Effector memory CD8-positive, alpha-beta T cell (primary cell): ENCODE measurements at regions not wholly inside any gene's neighbourhood (a gene's known extent, or its start where the extent isn't known, plus 50 kb on each side); places are given as distances from the start of the nearest gene placed in this dataset.

Experiments used
- ATAC-seq: fragments of 150-1000 bp; cut with Tn5 transposase; replicated peaks from 2 replicates; pipeline ENCODE4 v1.10.0; 2021; ENCODE audit warnings: mild to moderate bottlenecking, moderate library complexity
- DNase-seq, 3 experiments: peaks; one replicate each; pipeline ENCODE4 v3.0.0; 2021
- H3K27ac Mint-ChIP-seq, 2 donors: one replicate each; pipeline ENCODE4 v1.8.0; 2022; ENCODE audit warnings: mild to moderate bottlenecking in 2 of 2, mixed read lengths in 2 of 2, moderate library complexity in 2 of 2
- H3K27me3 Mint-ChIP-seq, 2 donors: one replicate each; pipeline ENCODE4 v1.8.0; 2022; ENCODE audit warnings: mixed read lengths in 2 of 2
- H3K36me3 Mint-ChIP-seq: one replicate; pipeline ENCODE4 v1.8.0; 2022; ENCODE audit warnings: mild to moderate bottlenecking, moderate library complexity, mixed read lengths; ENCODE audit not compliant: insufficient read depth
- H3K4me1 Mint-ChIP-seq, 2 donors: one replicate each; pipeline ENCODE4 v1.8.0; 2022; ENCODE audit warnings: low read depth in 2 of 2, mixed read lengths in 2 of 2
- H3K4me3 Mint-ChIP-seq, 2 donors: one replicate each; pipeline ENCODE4 v1.8.0; 2022; ENCODE audit warnings: mild to moderate bottlenecking in 2 of 2, mixed read lengths in 2 of 2, moderate library complexity in 2 of 2
- H3K9me3 Mint-ChIP-seq, 2 donors: one replicate each; pipeline ENCODE4 v1.8.0; 2022; ENCODE audit warnings: mixed read lengths in 2 of 2

- no peak overlapping the region for H3K27ac Mint-ChIP-seq
- DNase-seq (no peak), ATAC-seq (no peak)
- no peaks in the 10 kb centered on the region for H3K36me3 Mint-ChIP-seq
- H3K27me3 Mint-ChIP-seq, result peaks cover 5 to 33% of the 10 kb centered on the region in 2 donors
- peaks cover 4 to 9% of the 10 kb centered on the region in 2 donors for H3K4me1 Mint-ChIP-seq
- no peak overlapping the region for H3K4me3 Mint-ChIP-seq
- no peaks in the 10 kb centered on the region for H3K9me3 Mint-ChIP-seq
These were observed 216.3 kb upstream of the TLE3 start for GRCh38 chr15:70314018-70314354.

GRCh38 chr15:70313099-70314017 is 215.6 kb upstream of the TLE3 start:
- Mint-ChIP-seq H3K4me1 (peaks cover 9 to 15% of the 10 kb centered on the region in 2 donors), H3K36me3 (no peaks in the 10 kb centered on the region), H3K27ac (no peak overlapping the region), H3K27me3 (peaks cover 12 to 35% of the 10 kb centered on the region in 2 donors), H3K4me3 (no peak overlapping the region), H3K9me3 (no peaks in the 10 kb centered on the region)
- DNase-seq, result no peak
- ATAC-seq, result no peak

DNA sequence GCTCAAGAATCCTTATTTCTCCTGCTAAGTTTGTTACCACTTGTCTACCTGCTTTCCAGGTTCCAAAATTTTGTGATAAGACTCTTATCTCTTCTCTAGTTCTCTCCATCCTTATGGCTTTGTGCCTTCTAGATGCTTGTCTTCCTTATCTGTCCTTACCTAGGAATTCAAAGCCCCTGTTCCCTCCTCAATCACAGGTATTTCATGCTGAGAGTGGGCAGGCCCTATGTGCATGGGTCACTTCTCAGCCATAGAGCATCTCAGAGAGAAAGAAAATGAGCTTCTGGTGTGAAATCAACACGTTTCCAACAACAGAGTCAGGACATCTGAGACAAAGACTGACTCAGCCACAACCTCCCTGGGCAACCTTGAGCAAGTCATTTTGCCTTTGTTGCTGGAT is 214.1 kb upstream of the TLE3 start:
- ATAC-seq, result no peak
- Mint-ChIP-seq H3K27me3 (peaks cover 19 to 26% of the 10 kb centered on the region in 2 donors), H3K4me1 (peaks cover 13 to 20% of the 10 kb centered on the region in 2 donors), H3K4me3 (no peak overlapping the region), H3K9me3 (no peaks in the 10 kb centered on the region), H3K36me3 (no peaks in the 10 kb centered on the region), H3K27ac (no peak overlapping the region)
- no peak for DNase-seq

GRCh38 chr15:70309716-70310115 is 212.0 kb upstream of the TLE3 start:
- no peaks in the 10 kb centered on the region for H3K9me3 Mint-ChIP-seq
- no peaks in the 10 kb centered on the region for H3K36me3 Mint-ChIP-seq
- H3K4me1 Mint-ChIP-seq, result peaks cover 13 to 20% of the 10 kb centered on the region in 2 donors
- DNase-seq (no peak), ATAC-seq (peak; percentile 29)
- no peak overlapping the region for H3K4me3 Mint-ChIP-seq
- H3K27me3 Mint-ChIP-seq, result peaks cover 18 to 21% of the 10 kb centered on the region in 2 donors
- H3K27ac Mint-ChIP-seq, result no peak overlapping the region

- H3K9me3 Mint-ChIP-seq, result no peaks in the 10 kb centered on the region
- peak overlapping the region in 1 of 2 donors; percentile 5 for H3K27ac Mint-ChIP-seq
- peaks cover 13 to 20% of the 10 kb centered on the region in 2 donors for H3K4me1 Mint-ChIP-seq
- peaks cover 18 to 21% of the 10 kb centered on the region in 2 donors for H3K27me3 Mint-ChIP-seq
- peak overlapping the region; percentile 15 to 25 for H3K4me3 Mint-ChIP-seq
- DNase-seq (no peak), ATAC-seq (peak; percentile 8)
- H3K36me3 Mint-ChIP-seq, result no peaks in the 10 kb centered on the region
These were observed 211.2 kb upstream of the TLE3 start for GRCh38 chr15:70308735-70309434.

DNA sequence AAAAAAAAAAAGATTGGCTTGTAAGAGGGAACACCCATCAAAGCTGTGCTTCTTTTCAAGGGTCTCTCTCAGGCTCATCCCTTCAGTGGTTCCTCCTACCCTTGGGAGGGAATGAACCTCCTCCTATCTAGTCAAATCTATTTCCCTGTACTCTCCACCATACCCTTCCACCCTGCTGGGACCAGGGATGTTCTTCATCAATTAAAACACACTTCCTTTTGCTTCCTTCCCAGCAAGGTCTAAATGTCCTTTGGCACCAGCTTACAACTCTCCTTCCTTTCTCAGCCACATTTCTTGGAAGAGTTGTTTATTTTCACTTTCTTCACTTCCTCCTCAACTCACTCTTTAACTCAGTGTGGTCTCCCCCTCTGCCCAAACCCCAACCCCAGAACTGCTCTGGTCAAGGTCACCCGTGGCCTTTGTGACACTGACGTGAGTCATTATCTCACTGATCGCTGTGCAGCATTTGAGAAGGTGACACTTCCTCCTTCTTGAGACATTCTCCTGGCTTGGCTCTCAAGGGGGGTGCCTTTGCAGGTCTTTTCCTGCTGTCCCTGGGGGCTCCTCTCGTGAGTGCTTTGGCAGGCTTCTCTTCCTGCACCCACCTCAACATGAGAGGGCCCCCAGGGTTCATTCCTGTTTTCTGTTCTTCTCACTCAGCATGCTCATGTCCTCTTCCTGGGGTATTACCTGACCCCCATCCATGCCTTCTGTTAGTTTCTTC is 210.5 kb upstream of the TLE3 start:
- no peak for DNase-seq
- Mint-ChIP-seq H3K4me1 (peaks cover 13 to 20% of the 10 kb centered on the region in 2 donors), H3K4me3 (peak overlapping the region; percentile 15 to 25), H3K36me3 (no peaks in the 10 kb centered on the region), H3K27ac (peak overlapping the region in 1 of 2 donors; percentile 5), H3K27me3 (peaks cover 18 to 21% of the 10 kb centered on the region in 2 donors), H3K9me3 (no peaks in the 10 kb centered on the region)
- peak; percentile 71 for ATAC-seq

DNA sequence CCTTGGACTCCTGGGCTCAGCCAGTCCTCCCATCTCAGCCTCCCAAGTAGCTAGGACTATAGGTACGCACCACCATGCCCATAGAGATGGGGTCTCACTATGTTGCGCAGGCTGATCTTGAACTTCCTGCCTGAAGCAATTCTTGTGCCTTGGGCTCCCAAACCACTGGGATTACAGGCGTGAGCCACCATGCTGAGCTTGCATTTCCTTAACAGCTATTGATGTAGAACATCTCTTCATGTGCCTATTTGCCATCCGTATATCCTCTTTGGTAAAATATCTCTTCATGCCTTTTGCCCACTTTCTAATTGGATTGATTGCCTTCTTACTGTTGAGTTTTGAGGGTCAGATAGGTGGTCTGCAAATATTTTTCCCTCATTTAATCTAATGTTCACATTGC is 208.9 kb upstream of the TLE3 start:
- DNase-seq (no peak), ATAC-seq (no peak)
- H3K4me3 Mint-ChIP-seq, result no peak overlapping the region
- H3K27me3 Mint-ChIP-seq, result peaks cover 18 to 21% of the 10 kb centered on the region in 2 donors
- no peaks in the 10 kb centered on the region for H3K9me3 Mint-ChIP-seq
- H3K27ac Mint-ChIP-seq, result no peak overlapping the region
- peaks cover 13 to 20% of the 10 kb centered on the region in 2 donors for H3K4me1 Mint-ChIP-seq
- no peaks in the 10 kb centered on the region for H3K36me3 Mint-ChIP-seq

GRCh38 chr15:70306081-70306480 is 208.4 kb upstream of the TLE3 start:
- DNase-seq, result no peak
- Mint-ChIP-seq H3K9me3 (no peaks in the 10 kb centered on the region), H3K27ac (no peak overlapping the region), H3K4me1 (peaks cover 13 to 20% of the 10 kb centered on the region in 2 donors), H3K4me3 (no peak overlapping the region), H3K27me3 (peaks cover 18 to 21% of the 10 kb centered on the region in 2 donors), H3K36me3 (no peaks in the 10 kb centered on the region)
- no peak for ATAC-seq

- Mint-ChIP-seq H3K27me3 (peaks cover 13 to 16% of the 10 kb centered on the region in 2 donors), H3K27ac (no peak overlapping the region), H3K4me3 (no peak overlapping the region), H3K4me1 (peaks cover 16 to 18% of the 10 kb centered on the region in 2 donors), H3K9me3 (no peaks in the 10 kb centered on the region), H3K36me3 (peaks cover 5% of the 10 kb centered on the region)
- DNase-seq (no peak), ATAC-seq (no peak)
These were observed 206.3 kb upstream of the TLE3 start for GRCh38 chr15:70303981-70304380.

- ATAC-seq (no peak), DNase-seq (no peak)
- Mint-ChIP-seq H3K36me3 (peaks cover 5% of the 10 kb centered on the region), H3K27me3 (peaks cover 0 to 5% of the 10 kb centered on the region in 2 donors), H3K9me3 (no peaks in the 10 kb centered on the region), H3K4me3 (no peak overlapping the region), H3K4me1 (peaks cover 5 to 9% of the 10 kb centered on the region in 2 donors), H3K27ac (no peak overlapping the region)
These were observed 204.6 kb upstream of the TLE3 start for GRCh38 chr15:70302360-70302759.

- DNase-seq, result no peak
- peak overlapping the region in 1 of 2 donors; percentile 21 for H3K27ac Mint-ChIP-seq
- ATAC-seq, result no peak
- H3K27me3 Mint-ChIP-seq, result no peaks in the 10 kb centered on the region
- H3K4me3 Mint-ChIP-seq, result peak overlapping the region; percentile 53 to 64
- no peaks in the 10 kb centered on the region for H3K9me3 Mint-ChIP-seq
- peaks cover 5 to 9% of the 10 kb centered on the region in 2 donors for H3K4me1 Mint-ChIP-seq
- peaks cover 5% of the 10 kb centered on the region for H3K36me3 Mint-ChIP-seq
These were observed 203.7 kb upstream of the TLE3 start for GRCh38 chr15:70301396-70301795.

DNA sequence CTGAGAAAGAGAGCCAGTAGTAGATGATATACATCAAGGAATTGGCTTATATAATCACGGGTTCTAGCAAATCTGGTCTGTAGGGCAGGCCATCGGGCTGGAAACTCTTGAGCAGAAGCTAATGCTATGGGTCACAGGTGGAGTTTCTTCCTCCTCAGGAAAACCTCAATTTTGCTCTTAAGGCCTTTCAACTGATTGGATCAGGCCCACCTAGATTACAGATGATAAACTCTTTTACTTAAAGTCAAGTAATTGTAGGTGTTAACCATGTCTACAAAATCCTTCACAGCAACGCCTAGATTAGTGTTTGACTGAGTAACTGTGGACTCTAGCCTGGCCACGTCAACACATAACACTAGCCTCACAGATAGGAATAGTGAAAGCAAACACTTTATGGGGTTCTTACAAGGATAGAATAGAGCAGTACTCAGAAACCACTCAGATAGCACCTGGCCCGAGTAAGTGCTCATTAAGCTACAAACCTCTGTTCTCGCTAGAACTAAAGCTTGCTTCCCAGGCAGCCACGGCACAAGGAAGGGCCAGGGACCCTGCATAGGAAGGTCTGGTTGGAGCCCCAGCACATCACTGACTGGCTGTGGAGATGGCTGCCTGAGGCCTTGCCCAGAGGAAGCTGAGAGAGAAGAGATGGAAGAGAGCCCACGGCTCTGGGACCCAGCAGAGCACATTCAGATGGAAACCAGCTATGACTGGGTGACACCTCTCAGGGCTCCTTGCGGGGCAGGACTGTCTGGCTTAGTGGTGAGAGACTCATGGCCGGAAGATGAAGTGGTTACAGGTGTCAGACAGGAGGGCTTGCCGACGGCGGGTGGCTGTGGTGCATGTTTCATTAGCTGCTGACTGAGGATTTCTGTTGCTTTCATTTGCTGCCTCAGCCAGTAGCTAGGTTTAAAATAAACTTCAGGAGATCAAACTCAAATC is 202.5 kb upstream of the TLE3 start:
- peaks cover 5% of the 10 kb centered on the region for H3K36me3 Mint-ChIP-seq
- peaks cover 5 to 9% of the 10 kb centered on the region in 2 donors for H3K4me1 Mint-ChIP-seq
- peak overlapping the region; percentile 53 to 64 for H3K4me3 Mint-ChIP-seq
- H3K27me3 Mint-ChIP-seq, result no peaks in the 10 kb centered on the region
- no peaks in the 10 kb centered on the region for H3K9me3 Mint-ChIP-seq
- ATAC-seq, result peak; percentile 97
- peak; percentile 74 to 80 (median 78) for DNase-seq
- peak overlapping the region in 1 of 2 donors; percentile 21 for H3K27ac Mint-ChIP-seq
